HEK293 (cell line): ENCODE measurements at regions not wholly inside any gene's neighbourhood (a gene's known extent, or its start where the extent isn't known, plus 50 kb on each side); places are given as distances from the start of the nearest gene placed in this dataset.

Experiments used
- BCL11A ChIP-seq: fragments of 450-650 bp; formaldehyde crosslinking; IDR thresholded peaks from 2 replicates; pipeline ENCODE4 v1.5.1; 2016; ENCODE audit warnings: low read depth, missing biosample characterization, missing genetic modification characterization
- KLF16 ChIP-seq: fragments of 450-650 bp; formaldehyde crosslinking; IDR thresholded peaks from 2 replicates; pipeline ENCODE4 v1.5.1; 2017; ENCODE audit warnings: missing biosample characterization, missing genetic modification characterization
- SP2 ChIP-seq: fragments of 450-650 bp; formaldehyde crosslinking; IDR thresholded peaks from 2 replicates; pipeline ENCODE4 v1.5.1; 2016; ENCODE audit warnings: missing biosample characterization, missing genetic modification characterization
- SP7 ChIP-seq: fragments of 450-650 bp; formaldehyde crosslinking; IDR thresholded peaks from 2 replicates; pipeline ENCODE4 v1.5.1; 2016; ENCODE audit warnings: missing biosample characterization, missing genetic modification characterization
- YY1 ChIP-seq: fragments of 450-650 bp; formaldehyde crosslinking; IDR thresholded peaks from 2 replicates; pipeline ENCODE4 v1.5.1; 2018; ENCODE audit warnings: missing biosample characterization, missing genetic modification characterization
- ZNF121 ChIP-seq: fragments of 450-650 bp; formaldehyde crosslinking; IDR thresholded peaks from 2 replicates; pipeline ENCODE4 v1.5.1; 2016; ENCODE audit warnings: missing biosample characterization, missing genetic modification characterization
- ZNF311 ChIP-seq: fragments of 450-650 bp; formaldehyde crosslinking; IDR thresholded peaks from 2 replicates; pipeline ENCODE4 v1.5.1; 2017; ENCODE audit warnings: missing biosample characterization, missing genetic modification characterization, borderline replicate concordance
- ZNF623 ChIP-seq: fragments of 450-650 bp; formaldehyde crosslinking; IDR thresholded peaks from 2 replicates; pipeline ENCODE4 v1.5.1; 2016; ENCODE audit warnings: missing biosample characterization, missing genetic modification characterization
- ZNF707 ChIP-seq: fragments of 450-650 bp; formaldehyde crosslinking; IDR thresholded peaks from 2 replicates; pipeline ENCODE4 v1.5.1; 2016; ENCODE audit warnings: missing biosample characterization, missing genetic modification characterization
- ZNF785 ChIP-seq: fragments of 450-650 bp; formaldehyde crosslinking; IDR thresholded peaks from 2 replicates; pipeline ENCODE4 v1.5.1; 2016; ENCODE audit warnings: missing biosample characterization, missing genetic modification characterization
- TF ChIP-seq, protein P1 (sequence below): fragments of 450-650 bp; formaldehyde crosslinking; IDR thresholded peaks from 2 replicates; pipeline ENCODE4 v1.5.1; 2016; ENCODE audit warnings: missing biosample characterization, missing genetic modification characterization
- TF ChIP-seq, protein P2 (sequence below): fragments of 450-650 bp; formaldehyde crosslinking; IDR thresholded peaks from 2 replicates; pipeline ENCODE4 v1.5.1; 2016; ENCODE audit warnings: missing biosample characterization, missing genetic modification characterization
- TF ChIP-seq, protein P3 (sequence below): fragments of 450-650 bp; formaldehyde crosslinking; IDR thresholded peaks from 2 replicates; pipeline ENCODE4 v1.5.1; 2017; ENCODE audit warnings: missing biosample characterization, missing genetic modification characterization

DNA sequence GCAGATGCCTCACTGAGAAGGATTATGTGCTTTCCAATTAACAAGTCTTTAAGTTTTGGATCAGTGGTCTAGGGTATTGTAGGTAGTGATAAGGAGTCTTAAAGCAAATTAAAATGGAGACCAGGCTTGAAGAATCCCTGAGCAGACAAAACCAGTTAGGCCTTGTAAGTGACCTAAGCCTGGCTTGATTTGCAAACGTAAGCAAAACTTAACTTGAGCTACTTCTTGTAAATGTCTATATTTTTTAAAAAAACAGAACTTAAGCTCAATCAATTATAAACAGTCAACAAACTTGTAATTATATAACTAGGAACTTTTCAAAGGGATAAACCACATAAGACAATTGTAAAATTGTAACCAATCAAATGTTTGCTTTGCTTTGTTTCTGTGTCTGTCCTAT lies 72.7 kb upstream of the NALF2 start:
- TF ChIP-seq, protein P1, sequence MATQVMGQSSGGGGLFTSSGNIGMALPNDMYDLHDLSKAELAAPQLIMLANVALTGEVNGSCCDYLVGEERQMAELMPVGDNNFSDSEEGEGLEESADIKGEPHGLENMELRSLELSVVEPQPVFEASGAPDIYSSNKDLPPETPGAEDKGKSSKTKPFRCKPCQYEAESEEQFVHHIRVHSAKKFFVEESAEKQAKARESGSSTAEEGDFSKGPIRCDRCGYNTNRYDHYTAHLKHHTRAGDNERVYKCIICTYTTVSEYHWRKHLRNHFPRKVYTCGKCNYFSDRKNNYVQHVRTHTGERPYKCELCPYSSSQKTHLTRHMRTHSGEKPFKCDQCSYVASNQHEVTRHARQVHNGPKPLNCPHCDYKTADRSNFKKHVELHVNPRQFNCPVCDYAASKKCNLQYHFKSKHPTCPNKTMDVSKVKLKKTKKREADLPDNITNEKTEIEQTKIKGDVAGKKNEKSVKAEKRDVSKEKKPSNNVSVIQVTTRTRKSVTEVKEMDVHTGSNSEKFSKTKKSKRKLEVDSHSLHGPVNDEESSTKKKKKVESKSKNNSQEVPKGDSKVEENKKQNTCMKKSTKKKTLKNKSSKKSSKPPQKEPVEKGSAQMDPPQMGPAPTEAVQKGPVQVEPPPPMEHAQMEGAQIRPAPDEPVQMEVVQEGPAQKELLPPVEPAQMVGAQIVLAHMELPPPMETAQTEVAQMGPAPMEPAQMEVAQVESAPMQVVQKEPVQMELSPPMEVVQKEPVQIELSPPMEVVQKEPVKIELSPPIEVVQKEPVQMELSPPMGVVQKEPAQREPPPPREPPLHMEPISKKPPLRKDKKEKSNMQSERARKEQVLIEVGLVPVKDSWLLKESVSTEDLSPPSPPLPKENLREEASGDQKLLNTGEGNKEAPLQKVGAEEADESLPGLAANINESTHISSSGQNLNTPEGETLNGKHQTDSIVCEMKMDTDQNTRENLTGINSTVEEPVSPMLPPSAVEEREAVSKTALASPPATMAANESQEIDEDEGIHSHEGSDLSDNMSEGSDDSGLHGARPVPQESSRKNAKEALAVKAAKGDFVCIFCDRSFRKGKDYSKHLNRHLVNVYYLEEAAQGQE (tag by site-specific recombination): no peak
- TF ChIP-seq, protein P2, sequence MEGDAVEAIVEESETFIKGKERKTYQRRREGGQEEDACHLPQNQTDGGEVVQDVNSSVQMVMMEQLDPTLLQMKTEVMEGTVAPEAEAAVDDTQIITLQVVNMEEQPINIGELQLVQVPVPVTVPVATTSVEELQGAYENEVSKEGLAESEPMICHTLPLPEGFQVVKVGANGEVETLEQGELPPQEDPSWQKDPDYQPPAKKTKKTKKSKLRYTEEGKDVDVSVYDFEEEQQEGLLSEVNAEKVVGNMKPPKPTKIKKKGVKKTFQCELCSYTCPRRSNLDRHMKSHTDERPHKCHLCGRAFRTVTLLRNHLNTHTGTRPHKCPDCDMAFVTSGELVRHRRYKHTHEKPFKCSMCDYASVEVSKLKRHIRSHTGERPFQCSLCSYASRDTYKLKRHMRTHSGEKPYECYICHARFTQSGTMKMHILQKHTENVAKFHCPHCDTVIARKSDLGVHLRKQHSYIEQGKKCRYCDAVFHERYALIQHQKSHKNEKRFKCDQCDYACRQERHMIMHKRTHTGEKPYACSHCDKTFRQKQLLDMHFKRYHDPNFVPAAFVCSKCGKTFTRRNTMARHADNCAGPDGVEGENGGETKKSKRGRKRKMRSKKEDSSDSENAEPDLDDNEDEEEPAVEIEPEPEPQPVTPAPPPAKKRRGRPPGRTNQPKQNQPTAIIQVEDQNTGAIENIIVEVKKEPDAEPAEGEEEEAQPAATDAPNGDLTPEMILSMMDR (tag by site-specific recombination): no peak
- TF ChIP-seq ZNF121 (tag by site-specific recombination) (no peak), ZNF785 (tag by site-specific recombination) (no peak), BCL11A (tag by site-specific recombination) (no peak), YY1 (tag by site-specific recombination) (no peak), ZNF707 (tag by site-specific recombination) (no peak), KLF16 (tag by site-specific recombination) (no peak), ZNF623 (no peak), SP7 (tag by site-specific recombination) (no peak), SP2 (no peak), ZNF311 (tag by site-specific recombination) (no peak)
- TF ChIP-seq, protein P3, sequence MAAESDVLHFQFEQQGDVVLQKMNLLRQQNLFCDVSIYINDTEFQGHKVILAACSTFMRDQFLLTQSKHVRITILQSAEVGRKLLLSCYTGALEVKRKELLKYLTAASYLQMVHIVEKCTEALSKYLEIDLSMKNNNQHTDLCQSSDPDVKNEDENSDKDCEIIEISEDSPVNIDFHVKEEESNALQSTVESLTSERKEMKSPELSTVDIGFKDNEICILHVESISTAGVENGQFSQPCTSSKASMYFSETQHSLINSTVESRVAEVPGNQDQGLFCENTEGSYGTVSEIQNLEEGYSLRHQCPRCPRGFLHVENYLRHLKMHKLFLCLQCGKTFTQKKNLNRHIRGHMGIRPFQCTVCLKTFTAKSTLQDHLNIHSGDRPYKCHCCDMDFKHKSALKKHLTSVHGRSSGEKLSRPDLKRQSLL (tag by site-specific recombination): no peak
